ENCODE measurements at regions not wholly inside any gene's neighbourhood (a gene's known extent, or its start where the extent isn't known, plus 50 kb on each side); places are given as distances from the start of the nearest gene placed in this dataset.

GRCh38 chr7:156128496-156128895 lies 316.2 kb upstream of the SHH start:
- Mint-ChIP-seq H3K27me3 (no peaks in the 10 kb centered on the region), H3K4me3 (no peak overlapping the region), H3K9me3 (peaks cover 2% of the 10 kb centered on the region), H3K27ac (no peak overlapping the region), H3K36me3 (ENCODE audit: low read depth) (no peaks in the 10 kb centered on the region), H3K4me1 (no peaks in the 10 kb centered on the region)
- DNase-seq = no peak
- TF ChIP-seq CTCF (IDR thresholded peaks at IDR 0.05) = no peak
- intact Hi-C loops (cut with micrococcal nuclease) = no loop called here
- ChIA-PET POLR2A (no interaction called here), CTCF (no interaction called here)
- no peak for ATAC-seq (ENCODE audit: low read depth)

- Mint-ChIP-seq H3K9me3 (peaks cover 2% of the 10 kb centered on the region), H3K4me1 (no peaks in the 10 kb centered on the region), H3K4me3 (no peak overlapping the region), H3K27me3 (no peaks in the 10 kb centered on the region), H3K36me3 (ENCODE audit: low read depth) (no peaks in the 10 kb centered on the region), H3K27ac (no peak overlapping the region)
- POLR2A ChIA-PET = no interaction called here
- DNase-seq = no peak
- TF ChIP-seq CTCF (IDR thresholded peaks at IDR 0.05) = no peak
- intact Hi-C loops (cut with micrococcal nuclease) = no loop called here
- CTCF ChIA-PET = no interaction called here
- ATAC-seq (ENCODE audit: low read depth) = no peak
These were observed 315.2 kb upstream of the SHH start for GRCh38 chr7:156127166-156128134.

GRCh38 chr7:156125841-156126730 lies 313.8 kb upstream of the SHH start:
- no peak for TF ChIP-seq CTCF (IDR thresholded peaks at IDR 0.05)
- no peak overlapping the region for H3K27ac Mint-ChIP-seq
- DNase-seq (no peak), ATAC-seq (ENCODE audit: low read depth) (no peak)
- POLR2A ChIA-PET = no interaction called here
- CTCF ChIA-PET = no interaction called here
- intact Hi-C loops (cut with micrococcal nuclease) = no loop called here
- no peaks in the 10 kb centered on the region for H3K36me3 Mint-ChIP-seq (ENCODE audit: low read depth)
- H3K9me3 Mint-ChIP-seq = no peaks in the 10 kb centered on the region
- H3K27me3 Mint-ChIP-seq = no peaks in the 10 kb centered on the region
- no peaks in the 10 kb centered on the region for H3K4me1 Mint-ChIP-seq
- H3K4me3 Mint-ChIP-seq = no peak overlapping the region

- no peaks in the 10 kb centered on the region for H3K9me3 Mint-ChIP-seq
- no peaks in the 10 kb centered on the region for H3K27me3 Mint-ChIP-seq
- no peak overlapping the region for H3K4me3 Mint-ChIP-seq
- H3K27ac Mint-ChIP-seq = no peak overlapping the region
- no peaks in the 10 kb centered on the region for H3K36me3 Mint-ChIP-seq (ENCODE audit: low read depth)
- intact Hi-C loops (cut with micrococcal nuclease) = no loop called here
- ATAC-seq (ENCODE audit: low read depth) = no peak
- ChIA-PET CTCF (no interaction called here), POLR2A (no interaction called here)
- DNase-seq = no peak
- TF ChIP-seq CTCF (IDR thresholded peaks at IDR 0.05) = no peak
- no peaks in the 10 kb centered on the region for H3K4me1 Mint-ChIP-seq
These were observed 312.1 kb upstream of the SHH start for GRCh38 chr7:156124356-156124755.

GRCh38 chr7:156123362-156123761 lies 311.1 kb upstream of the SHH start:
- intact Hi-C loops (cut with micrococcal nuclease) = no loop called here
- H3K9me3 Mint-ChIP-seq = no peaks in the 10 kb centered on the region
- CTCF ChIA-PET = no interaction called here

More at GRCh38 chr7:156123362-156123761, 311.1 kb upstream of the SHH start:
- TF ChIP-seq CTCF (IDR thresholded peaks at IDR 0.05) = no peak
- no peaks in the 10 kb centered on the region for H3K27me3 Mint-ChIP-seq
- DNase-seq (no peak), ATAC-seq (ENCODE audit: low read depth) (no peak)
- POLR2A ChIA-PET = no interaction called here
- no peak overlapping the region for H3K27ac Mint-ChIP-seq
- no peak overlapping the region for H3K4me3 Mint-ChIP-seq
- H3K4me1 Mint-ChIP-seq = no peaks in the 10 kb centered on the region
- H3K36me3 Mint-ChIP-seq (ENCODE audit: low read depth) = no peaks in the 10 kb centered on the region

All from activated B cell treated with CpG ODN at 0.5 μM for 24 hours (primary cell).